ENCODE measurements at regions not wholly inside any gene's neighbourhood (a gene's known extent, or its start where the extent isn't known, plus 50 kb on each side); places are given as distances from the start of the nearest gene placed in this dataset.

DNA sequence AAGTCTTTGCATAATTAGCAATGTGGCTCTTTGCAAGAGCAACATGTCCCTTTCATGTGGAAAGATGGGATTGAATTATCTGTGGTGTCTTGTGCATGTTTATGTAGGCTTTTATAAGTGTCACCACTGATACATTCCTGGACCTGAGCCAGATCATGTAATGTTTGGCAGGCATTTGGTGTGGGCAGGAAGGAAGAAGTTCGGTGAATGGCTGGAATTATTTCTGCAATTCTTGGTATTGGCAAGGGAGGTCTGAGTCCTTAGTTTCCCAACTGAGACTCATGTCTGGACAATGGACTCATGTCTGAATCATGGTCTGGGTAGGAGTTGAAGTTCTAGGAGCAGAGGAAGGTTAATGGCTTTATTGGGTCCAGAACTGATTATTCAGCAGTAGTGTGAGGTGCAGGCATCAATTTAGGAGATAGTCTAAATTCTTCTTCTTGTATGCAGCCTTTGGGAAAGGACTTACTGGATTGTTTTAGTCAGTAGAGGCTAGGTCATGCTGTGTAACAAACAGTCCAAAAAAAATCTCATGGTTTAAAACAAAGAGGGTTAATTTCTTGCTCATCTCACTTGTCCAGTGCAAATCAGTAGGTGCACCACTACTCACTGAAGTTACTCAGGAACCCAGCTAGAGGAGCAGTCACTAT, 186.5 kb upstream of the LHX5 start:
- no peak for DNase-seq (ENCODE audit: low read depth)

DNA sequence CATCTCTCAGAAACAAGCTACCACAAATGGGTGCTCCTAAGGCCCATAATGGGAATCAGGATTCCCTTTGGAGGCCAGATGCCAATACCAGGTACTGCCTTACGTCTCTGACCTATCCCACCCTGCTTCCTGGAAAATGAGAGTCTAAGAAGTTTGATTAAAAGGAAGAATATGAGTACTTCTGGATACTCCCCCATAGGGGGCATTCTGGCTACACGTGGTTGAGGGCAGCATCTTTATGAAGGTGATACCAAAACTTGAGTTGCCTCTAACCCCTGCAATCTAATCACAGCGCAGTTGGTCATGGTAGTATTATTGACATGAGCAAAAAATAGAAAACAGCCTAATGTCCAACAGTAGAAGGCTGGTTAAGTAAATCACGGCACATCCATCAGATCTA, 184.2 kb upstream of the LHX5 start:
- no peak for DNase-seq (ENCODE audit: low read depth)

DNA sequence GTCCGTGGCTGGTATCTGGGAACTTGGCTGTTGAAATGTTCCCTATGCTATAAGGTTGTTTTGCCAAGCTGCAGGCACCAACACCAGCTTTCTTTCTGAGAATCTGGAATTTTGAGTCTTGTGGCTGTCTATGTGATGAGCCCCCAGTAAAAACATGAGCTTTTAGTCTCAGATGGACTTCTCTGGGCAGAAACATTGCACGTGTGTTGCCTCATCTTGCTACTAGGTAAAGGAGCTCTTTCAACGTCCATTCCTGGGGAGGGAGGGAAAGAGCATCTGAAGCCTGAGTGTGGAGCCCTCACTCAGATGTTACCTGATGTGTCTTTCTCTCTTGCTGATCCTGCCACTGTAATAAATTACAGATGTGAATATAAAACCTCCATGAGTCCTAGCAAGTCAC, 183.8 kb upstream of the LHX5 start:
- no peak for DNase-seq (ENCODE audit: low read depth)

DNA sequence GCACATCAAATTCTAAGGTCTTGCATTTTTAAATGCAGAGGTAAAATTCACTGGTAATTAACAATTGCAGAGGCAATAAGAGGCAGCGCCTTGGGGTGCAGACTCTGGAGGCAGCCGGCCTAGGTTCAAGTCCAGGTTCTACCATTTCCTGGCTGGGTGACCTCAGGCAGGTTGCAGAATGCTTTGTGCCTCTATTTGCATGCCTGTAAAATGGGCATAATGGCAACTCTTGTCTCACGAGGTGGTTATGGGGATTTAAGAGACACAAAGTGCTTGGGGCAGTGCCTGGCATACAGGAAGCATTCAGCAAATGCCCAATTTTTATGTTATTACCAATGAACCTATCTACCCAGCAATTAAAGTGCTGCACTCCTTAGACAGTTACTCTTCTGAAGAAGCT, 180.0 kb upstream of the LHX5 start:
- DNase-seq (ENCODE audit: low read depth), result no peak

DNA sequence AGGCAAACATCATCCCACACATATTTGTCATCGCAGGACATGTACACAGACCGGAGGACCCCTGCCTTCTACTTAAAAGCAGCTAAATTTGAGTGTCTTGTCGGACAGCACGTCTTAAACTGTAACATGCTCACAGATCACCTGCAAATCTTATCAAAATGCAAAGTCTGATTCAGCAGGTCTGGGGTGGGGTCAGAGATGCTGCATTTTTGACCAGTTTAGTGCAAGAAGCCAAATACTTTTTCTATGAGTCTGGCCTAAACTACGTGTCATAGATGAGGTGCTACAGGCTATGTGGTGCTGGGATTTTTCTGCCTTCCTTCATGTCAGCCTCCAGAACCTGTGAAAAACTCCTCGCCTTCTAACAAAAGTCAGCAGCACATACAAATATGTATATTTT, 178.8 kb upstream of the LHX5 start:
- DNase-seq (ENCODE audit: low read depth), result no peak

DNA sequence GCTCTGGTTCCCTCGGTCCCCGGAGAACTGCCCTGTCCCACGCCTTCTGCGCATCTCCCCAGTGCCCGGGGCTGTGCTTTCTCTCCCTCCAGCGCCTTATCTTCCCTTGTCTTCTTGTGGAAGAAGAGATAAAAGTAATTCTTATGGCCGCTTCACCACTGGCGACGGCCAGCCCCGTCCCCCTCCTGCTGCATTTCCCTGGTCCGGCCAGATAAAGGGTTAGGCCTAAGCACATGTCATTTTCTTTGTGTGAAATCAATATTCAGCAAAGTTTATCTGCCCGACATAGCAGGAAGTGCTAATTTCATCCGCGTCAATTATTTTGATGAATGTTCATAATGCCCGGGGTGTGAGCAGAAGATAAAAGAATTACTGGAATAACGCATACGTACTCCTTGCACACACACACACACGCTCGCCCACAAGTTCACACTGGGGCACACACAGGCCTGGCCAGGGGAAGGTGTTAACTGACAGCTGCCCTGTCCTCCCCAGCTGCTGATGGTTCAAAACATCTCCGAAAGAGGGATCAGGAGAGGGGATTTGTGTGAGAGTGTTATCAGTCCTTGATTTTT, 177.7 kb upstream of the LHX5 start:
- no peak for DNase-seq (ENCODE audit: low read depth)

DNA sequence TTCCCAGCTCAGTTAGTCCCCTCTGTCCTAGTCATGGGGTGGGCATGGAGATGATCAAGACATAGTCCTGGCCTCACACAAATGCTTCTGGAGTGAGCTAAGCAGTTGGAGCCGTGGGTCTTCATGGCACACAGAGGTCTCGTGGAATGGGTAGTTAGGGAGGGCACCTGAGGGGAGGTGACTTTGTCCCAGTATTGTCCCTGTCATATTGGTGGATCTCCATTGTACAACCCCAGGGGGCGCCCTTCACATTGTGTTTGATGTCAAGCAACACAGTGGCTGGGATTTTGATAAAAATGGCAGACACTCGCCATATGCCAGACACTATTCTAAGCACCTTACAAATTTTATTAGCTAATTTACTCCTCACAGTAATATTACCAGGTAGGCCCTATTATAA, 175.4 kb upstream of the LHX5 start:
- DNase-seq (ENCODE audit: low read depth), result no peak

DNA sequence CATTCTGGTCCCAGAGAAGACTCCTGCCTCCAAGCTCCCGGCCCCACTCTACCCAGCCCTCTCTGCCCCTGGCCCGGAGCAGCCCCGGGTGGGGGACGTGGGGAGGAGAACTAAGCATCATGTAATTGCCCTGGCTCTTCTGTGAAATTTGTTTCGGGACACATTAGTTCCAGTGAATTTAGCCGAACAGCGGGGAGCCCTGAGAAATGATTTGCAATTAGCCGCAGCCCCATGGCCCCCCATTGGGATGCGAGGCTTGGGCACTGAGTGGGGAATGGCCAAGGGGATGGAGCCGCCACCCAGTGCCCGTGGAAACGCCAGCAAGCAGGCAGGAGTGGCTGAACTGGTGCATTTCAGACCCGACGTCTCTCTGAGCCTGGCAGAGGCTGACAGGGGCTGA, 173.9 kb upstream of the LHX5 start:
- DNase-seq (ENCODE audit: low read depth), result no peak

DNA sequence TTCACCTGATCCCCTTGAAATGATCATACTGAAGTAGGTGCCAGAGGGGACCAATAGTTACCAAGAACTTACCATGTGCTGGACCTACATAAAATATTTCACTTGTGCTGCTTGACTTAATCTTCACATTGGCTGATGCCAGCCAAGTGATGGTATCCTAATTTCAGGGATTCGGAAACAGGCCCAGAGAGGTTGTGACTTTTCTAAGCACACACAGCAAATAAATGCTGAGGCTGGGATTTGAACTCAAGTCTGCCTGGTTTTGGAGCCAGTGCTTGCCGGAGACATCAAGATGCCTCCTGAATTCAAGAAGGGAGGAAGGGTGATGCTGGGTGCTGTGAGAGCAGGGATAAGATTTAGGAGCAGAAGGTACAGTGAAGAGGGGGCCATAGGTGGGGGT, 173.5 kb upstream of the LHX5 start:
- no peak for DNase-seq (ENCODE audit: low read depth)

DNA sequence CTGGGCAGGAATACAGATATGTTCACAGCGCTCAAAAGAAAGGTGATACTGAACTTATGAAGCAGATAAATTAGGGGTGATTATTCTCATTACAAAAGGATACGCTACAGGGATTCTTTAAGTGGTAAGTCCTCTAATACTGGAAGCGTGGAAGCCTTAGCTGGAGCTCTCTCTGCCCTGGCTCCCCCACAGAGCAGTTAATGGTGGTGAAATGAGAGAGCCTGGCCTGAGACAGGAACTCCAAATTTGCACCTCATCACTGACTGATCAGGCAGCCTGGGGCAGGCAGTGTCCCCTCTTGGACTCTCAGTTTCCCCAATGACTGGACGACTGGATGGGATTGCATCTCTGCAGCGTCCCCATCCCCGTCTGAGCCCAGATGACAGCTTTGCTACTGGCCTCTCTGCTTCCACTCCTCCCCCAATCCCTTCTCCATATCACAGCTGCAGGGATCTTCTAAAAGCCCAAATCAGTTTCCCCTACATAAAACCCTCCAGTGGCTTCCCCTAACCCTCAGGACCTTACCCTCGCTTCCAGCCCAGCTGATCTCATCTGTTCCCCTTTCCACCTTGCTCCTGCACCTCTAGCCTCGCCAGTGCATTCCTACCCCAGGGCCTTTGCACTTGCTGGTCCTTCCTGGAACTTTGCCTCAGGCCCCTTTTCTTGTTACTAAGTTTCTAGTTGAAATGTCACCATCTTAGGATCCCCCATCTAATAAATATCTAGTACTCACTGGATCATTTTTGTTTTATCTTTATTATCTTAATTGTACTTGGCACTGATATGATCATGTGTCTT, 171.7 kb upstream of the LHX5 start:
- no peak for DNase-seq (ENCODE audit: low read depth)

DNA sequence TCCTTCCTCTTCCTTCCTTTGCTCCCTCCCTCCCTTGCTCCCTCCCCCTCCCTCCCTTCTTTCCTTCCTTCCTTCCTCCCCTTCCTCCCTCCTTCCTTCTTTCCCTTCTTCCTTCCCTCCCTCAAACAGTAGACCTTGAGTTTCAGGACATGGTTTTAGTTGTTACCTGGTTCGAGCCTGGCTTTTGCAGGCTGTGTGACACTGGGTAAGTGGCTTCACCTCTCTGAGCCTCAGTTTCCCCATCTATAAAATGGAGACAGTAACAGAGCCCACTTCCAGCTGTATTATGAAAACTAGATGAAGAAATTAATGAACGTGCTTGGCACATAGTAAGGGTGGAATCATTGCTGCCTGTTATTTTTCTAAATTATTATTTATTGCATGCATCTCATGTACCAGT, 171.0 kb upstream of the LHX5 start:
- no peak for DNase-seq (ENCODE audit: low read depth)

DNA sequence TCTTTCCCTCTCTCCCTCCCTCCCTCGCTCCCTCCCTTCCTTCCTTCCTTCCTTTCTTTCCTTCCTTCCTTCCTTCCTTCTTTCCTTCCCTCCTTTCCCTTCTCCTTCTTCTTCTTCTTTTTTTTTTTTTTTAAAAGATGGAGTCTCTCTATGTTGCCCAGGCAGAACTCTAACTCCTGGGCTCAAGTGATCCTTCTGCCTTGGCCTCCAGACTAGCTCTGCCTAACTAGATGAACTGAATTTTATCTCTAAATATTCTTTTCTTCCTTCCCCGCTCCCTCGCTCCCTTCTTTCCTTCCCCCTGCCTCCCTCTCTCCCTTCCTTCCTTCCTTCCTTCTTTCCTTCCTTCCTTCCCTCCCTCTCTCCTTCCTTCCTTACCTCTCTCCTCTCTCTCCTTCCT, 170.5 kb upstream of the LHX5 start:
- no peak for DNase-seq (ENCODE audit: low read depth)

DNA sequence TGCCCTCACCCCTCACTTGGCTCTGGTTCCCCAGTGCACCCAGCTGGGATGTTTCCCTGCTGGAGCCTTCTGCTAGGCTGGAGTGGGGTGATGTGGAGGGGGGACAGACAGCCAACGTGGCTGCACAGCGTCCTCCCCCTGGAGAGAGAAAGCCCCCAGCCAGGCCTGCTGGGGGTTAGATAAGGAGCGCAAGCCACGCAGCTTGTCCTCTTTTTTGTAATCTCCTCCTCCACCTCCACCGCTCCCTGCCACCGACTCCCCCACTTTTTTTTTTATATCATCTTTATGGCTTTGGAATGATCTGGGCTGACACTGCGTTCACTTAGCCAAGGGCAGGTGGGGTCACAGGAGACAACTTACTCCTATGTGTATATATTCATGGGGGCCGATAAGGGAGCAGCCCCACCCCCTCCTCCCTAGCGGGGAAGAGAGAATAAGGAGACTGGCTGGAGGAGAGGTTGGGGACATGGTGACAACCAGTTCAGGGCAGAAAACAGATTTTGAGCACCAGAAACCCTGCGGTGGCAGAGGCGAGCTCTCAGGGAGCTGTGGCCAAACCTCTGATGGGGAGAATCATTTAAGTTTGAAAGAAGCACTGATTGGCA, 169.9 kb upstream of the LHX5 start:
- DNase-seq (ENCODE audit: low read depth), result no peak

DNA sequence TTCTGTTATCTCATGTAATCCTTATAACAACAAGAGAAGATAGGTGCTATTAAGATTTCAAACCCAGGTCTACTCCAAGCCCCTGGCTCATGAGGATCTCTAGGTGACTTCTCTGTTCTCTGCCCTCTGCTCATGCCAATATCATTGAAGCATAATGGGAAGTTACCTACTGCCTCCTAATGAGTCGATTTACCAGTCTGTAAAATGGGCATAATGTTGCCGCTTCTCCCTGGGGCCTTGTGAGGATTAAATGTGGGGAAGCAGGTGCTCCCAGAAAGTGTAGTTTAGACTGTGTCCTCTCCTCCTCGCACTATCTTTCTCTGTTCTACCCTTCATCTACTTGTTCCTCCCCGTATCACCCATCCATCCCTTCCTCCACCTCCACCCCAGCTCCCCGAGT, 169.2 kb upstream of the LHX5 start:
- DNase-seq (ENCODE audit: low read depth), result no peak

DNA sequence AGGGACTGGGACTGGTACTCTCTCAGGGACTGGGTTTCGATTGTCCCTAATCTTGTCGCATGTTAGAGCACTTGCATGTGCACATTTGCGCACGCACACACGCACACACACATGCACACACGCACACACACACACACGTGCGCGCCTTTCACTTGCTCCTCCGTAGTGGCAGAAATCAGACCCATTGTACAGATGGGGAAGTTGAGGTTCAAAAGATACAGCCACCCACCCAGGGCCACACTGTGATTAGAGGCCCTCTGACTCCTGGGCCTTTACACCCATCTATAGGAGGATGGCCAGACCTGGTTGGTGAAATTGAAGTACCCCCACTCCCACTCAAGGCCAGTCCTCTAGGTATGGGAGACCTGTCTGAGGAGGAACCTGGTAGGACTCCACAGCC, 167.8 kb upstream of the LHX5 start:
- DNase-seq (ENCODE audit: low read depth), result no peak

DNA sequence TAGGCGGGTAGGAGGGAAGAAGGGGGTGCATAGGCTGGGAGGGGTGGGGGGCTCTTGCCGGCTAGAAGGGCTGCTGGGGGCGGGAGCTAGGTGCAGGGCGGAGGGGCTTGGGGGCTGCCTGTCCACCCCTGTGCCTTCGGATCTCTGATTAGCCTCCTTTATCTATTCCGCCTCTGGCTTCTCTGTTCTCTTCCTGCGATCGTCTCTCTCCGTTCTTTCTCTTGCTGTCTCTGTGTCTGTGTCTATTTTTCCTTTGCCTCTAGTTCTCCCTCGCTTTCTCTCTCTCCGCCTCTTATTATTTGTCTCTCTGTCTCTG, 166.7 kb upstream of the LHX5 start:
- no peak for DNase-seq (ENCODE audit: low read depth)

DNA sequence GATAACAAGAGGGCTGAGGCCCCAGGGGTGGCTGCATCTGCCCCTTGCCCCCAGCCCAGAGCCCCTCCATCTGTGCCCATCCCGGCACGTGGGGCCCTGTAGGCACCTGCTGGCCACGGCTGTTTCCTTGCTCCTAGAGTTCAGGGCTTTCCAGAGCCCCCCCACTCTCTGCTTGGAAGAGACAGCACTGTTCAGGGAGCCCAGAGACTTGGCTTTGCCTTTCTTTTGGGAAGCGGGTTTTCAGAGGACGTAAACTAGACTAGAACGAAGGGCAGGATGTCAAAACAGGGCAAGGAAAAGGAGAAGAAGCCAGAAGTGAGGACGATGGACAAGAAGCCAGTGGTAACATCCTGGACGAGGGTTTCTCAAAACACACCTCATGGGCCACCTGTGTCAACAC, 163.3 kb upstream of the LHX5 start:
- no peak for DNase-seq (ENCODE audit: low read depth)

DNA sequence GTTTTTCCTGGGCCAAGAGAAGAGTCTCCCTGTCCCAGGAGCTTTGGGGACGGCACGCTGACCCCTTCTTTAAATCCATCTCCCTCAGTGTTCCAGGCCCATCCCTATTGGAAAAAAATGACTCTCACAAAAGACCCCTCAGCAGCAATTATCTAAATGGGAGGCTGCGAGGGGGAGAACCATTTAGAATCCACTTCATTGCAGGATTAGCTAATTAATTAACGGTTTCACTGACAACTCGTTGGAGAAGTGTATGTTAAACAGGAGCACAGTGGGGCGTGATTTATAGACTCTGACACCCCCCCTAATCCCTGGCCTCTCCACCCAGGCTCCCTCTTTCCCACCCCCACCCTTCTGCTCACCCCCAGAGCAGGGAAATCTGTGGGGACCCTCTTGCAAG, 162.8 kb upstream of the LHX5 start:
- DNase-seq (ENCODE audit: low read depth), result no peak

DNA sequence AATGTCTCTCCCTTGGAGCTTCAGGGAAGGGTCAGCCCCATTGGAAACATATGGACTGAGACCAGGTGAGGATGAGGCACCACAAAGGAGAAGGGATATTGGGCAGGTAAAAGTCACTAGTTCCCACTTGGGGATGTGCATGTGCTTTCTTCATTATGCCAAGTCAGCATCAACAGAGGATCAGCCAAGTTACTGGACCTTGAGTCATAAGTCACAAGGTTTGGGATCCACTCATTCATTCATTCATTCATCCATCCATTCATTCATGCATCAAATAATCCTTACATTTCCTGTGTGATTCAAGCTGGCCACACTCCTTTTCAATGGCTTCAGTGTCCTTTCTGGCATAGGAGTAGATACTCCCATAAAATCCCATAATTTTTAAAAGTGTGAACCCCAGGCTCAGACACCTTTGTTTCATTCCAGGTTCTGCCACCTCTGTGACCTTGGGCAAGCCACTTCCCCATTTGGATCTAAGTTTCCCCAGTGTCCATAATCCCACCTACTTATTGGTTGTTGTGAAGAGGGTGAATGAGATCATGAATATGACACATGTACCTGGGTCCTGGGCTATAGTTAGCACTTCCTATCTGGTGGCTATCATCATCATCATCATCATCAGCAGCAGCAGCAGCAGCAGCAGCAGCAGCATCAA, 162.1 kb upstream of the LHX5 start:
- DNase-seq (ENCODE audit: low read depth), result no peak

DNA sequence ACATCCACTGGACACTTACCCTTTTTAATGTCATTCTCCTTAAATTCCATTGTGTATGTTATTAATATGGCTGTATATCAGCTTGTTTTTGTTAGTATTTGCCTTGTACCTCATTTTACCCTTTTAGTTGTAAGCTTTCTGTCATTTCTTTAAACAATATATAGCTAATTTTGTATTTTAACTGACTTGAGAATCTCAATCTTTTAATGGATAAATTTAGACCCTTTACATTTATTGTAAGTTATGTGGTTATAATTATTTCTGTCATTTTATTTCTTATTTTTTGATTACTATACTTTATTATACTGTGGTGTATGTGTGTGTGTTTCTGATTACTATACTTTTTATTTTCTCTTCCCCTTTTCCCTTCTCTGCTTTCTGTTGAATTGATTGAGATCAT, 159.0 kb upstream of the LHX5 start:
- DNase-seq (ENCODE audit: low read depth), result no peak

DNA sequence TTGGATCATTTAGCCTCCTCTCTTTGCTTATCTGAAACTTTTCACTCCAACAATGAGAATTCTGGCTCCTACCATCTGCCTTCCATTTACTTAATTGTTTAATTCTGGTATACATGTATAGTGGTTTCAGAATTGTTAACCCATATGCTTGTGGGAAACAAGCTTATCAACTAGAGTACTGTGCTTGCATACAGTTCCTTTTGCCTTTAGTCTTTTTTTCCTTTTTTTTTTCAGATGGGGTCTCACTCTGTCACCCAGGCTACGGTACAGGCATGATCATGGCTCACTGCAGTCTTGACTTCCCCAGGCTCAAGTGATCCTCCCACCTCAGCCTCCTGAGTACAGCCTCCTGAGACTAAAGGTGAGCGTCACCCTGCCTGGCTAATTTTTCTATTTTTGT, 153.8 kb upstream of the LHX5 start:
- no peak for DNase-seq (ENCODE audit: low read depth)

DNA sequence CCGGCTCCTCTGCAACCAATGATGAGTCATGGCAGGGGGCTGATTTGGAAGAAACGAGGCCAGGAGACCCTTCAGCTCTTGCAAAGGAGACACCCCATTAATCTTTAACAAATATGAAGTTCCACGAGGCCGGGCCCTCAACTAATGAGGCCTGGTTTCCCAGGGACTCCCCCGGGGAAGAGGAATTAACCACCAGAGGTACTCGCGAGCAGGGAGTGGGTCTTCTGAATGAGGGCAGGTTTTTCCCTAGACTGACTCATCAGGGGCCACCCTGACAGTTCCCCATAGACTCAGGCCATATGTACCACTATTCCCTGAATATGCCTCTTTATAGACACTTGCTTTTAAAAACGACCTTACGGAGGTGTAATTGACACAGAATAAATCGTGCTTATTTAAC, 150.7 kb upstream of the LHX5 start:
- no peak for DNase-seq (ENCODE audit: low read depth)

DNA sequence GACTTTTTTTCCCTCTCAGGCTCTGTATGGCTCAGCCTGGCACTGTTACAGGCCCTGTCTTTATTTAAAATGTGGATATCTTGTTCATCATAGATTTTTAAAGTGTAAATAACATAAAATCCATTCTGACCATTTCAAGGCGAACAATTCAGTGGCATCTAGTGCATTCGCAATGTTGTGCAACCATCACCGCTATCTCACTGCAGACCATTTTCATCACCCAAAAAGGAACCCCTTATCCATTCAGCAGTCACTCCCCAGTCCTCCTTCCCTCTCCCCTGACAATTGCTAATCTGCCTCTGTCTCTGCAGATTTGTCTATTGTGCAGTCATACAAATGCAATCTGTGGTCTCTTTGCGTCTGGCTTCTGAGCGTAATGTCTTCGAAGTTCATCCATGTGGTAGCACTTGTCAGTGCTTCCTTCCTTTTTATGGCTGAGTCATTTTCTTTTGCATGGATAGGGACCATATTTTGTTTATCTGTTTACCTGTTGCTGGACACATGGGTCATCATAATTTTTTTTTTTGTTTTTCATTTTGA, 148.8 kb upstream of the LHX5 start:
- DNase-seq (ENCODE audit: low read depth), result no peak

All from stromal cell of bone marrow (primary cell).